CD4-positive, alpha-beta memory T cell (primary cell): ENCODE measurements at regions not wholly inside any gene's neighbourhood (a gene's known extent, or its start where the extent isn't known, plus 50 kb on each side); places are given as distances from the start of the nearest gene placed in this dataset.

ENCODE experiments used
- CTCF ChIA-PET: fragments of 350-600 bp; sonication (Branson Sonifier 250); formaldehyde crosslinking; loops from one replicate; lab custom pipeline; 2021; ENCODE audit warnings: inconsistent platforms; ENCODE audit not compliant: partially characterized antibody; lab: Charles Lee
- POLR2A ChIA-PET: fragments of 350-600 bp; sonication (Branson Sonifier 250); formaldehyde crosslinking; loops from one replicate; lab custom pipeline; 2021; ENCODE audit not compliant: partially characterized antibody; lab: Charles Lee
- DNase-seq, 5 donors: peaks; one replicate each; pipeline versions ENCODE4 v3.0.0 to v3.0.0-alpha.2; 2020 to 2022; ENCODE audit warnings: mixed read lengths in 1 of 5
- H3K27ac ChIP-seq: one replicate; pipeline ENCODE4 v1.7.0; 2013; ENCODE audit warnings: low read depth, low read length
- H3K27me3 ChIP-seq: 2 replicates; pipeline ENCODE4 v1.7.0; 2013; ENCODE audit warnings: mild to moderate bottlenecking, low read length, moderate library complexity; ENCODE audit not compliant: insufficient read depth
- H3K36me3 ChIP-seq: 2 replicates; pipeline ENCODE4 v1.7.0; 2013; ENCODE audit warnings: mild to moderate bottlenecking, low read length, moderate library complexity; ENCODE audit not compliant: insufficient read depth
- H3K4me1 ChIP-seq: 2 replicates; pipeline ENCODE4 v1.7.0; 2013; ENCODE audit warnings: mild to moderate bottlenecking, low read length, moderate library complexity; ENCODE audit not compliant: insufficient read depth
- H3K4me3 ChIP-seq, 2 donors: one replicate each; pipeline ENCODE4 v1.7.0; 2013; ENCODE audit warnings: low read length in 2 of 2, mild to moderate bottlenecking in 1 of 2
- H3K9me3 ChIP-seq, 2 donors: one replicate each; pipeline ENCODE4 v1.7.0; 2013; ENCODE audit warnings: low read length in 2 of 2, control low read depth in 1 of 2; ENCODE audit not compliant: control insufficient read depth in 1 of 2
- H3K27ac Mint-ChIP-seq, 7 donors: one replicate each; pipeline ENCODE4 v1.8.0; 2020 to 2021; ENCODE audit warnings: mixed read lengths in 7 of 7, mild to moderate bottlenecking in 6 of 7, inconsistent platforms in 3 of 7, moderate library complexity in 3 of 7
- H3K27me3 Mint-ChIP-seq, 2 donors: one replicate each; pipeline ENCODE4 v1.8.0; 2020 to 2021; ENCODE audit warnings: mixed read lengths in 2 of 2
- H3K36me3 Mint-ChIP-seq, 2 donors: one replicate each; pipeline ENCODE4 v1.8.0; 2020 to 2021; ENCODE audit warnings: mixed read lengths in 2 of 2, inconsistent platforms in 1 of 2, mild to moderate bottlenecking in 1 of 2
- H3K4me1 Mint-ChIP-seq, 4 donors: one replicate each; pipeline ENCODE4 v1.8.0; 2020 to 2021; ENCODE audit warnings: mixed read lengths in 4 of 4, mild to moderate bottlenecking in 1 of 4
- H3K4me3 Mint-ChIP-seq, 8 donors: one replicate each; pipeline ENCODE4 v1.8.0; 2020 to 2021; ENCODE audit warnings: mixed read lengths in 8 of 8, mild to moderate bottlenecking in 7 of 8, moderate library complexity in 6 of 8, inconsistent platforms in 3 of 8
- H3K9me3 Mint-ChIP-seq, 8 donors: one replicate each; pipeline ENCODE4 v1.8.0; 2020 to 2021; ENCODE audit warnings: mixed read lengths in 8 of 8, mild to moderate bottlenecking in 5 of 8, inconsistent platforms in 3 of 8, moderate library complexity in 1 of 8
- intact Hi-C: fragments of 100-400 bp; cut with micrococcal nuclease; formaldehyde crosslinking; loops from one replicate; pipeline ENCODE4 v1.15.1; 2023

- no peak for DNase-seq
- peaks cover 5% of the 10 kb centered on the region in 2 donors for H3K27me3 Mint-ChIP-seq
- H3K4me3 ChIP-seq, result no peak overlapping the region
- H3K27ac Mint-ChIP-seq, result no peak overlapping the region
- no peaks in the 10 kb centered on the region for H3K9me3 ChIP-seq
- ChIA-PET CTCF (interaction anchor here (1.3 to 7.4 kb wide), 3 partner anchors 12 to 441 kb away, joined by 3 to 75 read pairs (median 6); no protein-coding TSS in a partner anchor), POLR2A (no interaction called here)
- intact Hi-C loops, result no loop called here
- H3K36me3 ChIP-seq, result no peaks in the 10 kb centered on the region
- H3K4me1 Mint-ChIP-seq, result peaks cover 5 to 8% (median 7%) of the 10 kb centered on the region in 4 donors
- H3K36me3 Mint-ChIP-seq, result no peaks in the 10 kb centered on the region
- H3K4me1 ChIP-seq, result peaks cover 8% of the 10 kb centered on the region
- H3K4me3 Mint-ChIP-seq, result no peak overlapping the region
- peaks cover 0 to 2% (median 0%) of the 10 kb centered on the region in 8 donors for H3K9me3 Mint-ChIP-seq
- H3K27me3 ChIP-seq, result peaks cover 5% of the 10 kb centered on the region
- H3K27ac ChIP-seq, result no peak overlapping the region
These were observed 71.1 kb upstream of the TMEM97 start for GRCh38 chr17:28247671-28248555.

- no peak overlapping the region for H3K4me3 ChIP-seq
- H3K27ac Mint-ChIP-seq, result no peak overlapping the region
- H3K36me3 ChIP-seq, result no peaks in the 10 kb centered on the region
- ChIA-PET CTCF (interaction anchor here (0.9 to 7.4 kb wide), 7 partner anchors 9 to 447 kb away, joined by 3 to 75 read pairs (median 4); no protein-coding TSS in a partner anchor), POLR2A (no interaction called here)
- intact Hi-C loops, result no loop called here
- peaks cover 8% of the 10 kb centered on the region for H3K4me1 ChIP-seq
- peaks cover 5 to 8% (median 7%) of the 10 kb centered on the region in 4 donors for H3K4me1 Mint-ChIP-seq
- peak overlapping the region in 1 of 8 donors; percentile 20 for H3K4me3 Mint-ChIP-seq
- H3K27ac ChIP-seq, result no peak overlapping the region
- no peak for DNase-seq
- peaks cover 6% of the 10 kb centered on the region for H3K27me3 ChIP-seq
- peaks cover 4 to 5% of the 10 kb centered on the region in 2 donors for H3K27me3 Mint-ChIP-seq
- H3K9me3 Mint-ChIP-seq, result peaks cover 0 to 2% (median 0%) of the 10 kb centered on the region in 8 donors
- no peaks in the 10 kb centered on the region for H3K9me3 ChIP-seq
- H3K36me3 Mint-ChIP-seq, result no peaks in the 10 kb centered on the region
These were observed 69.3 kb upstream of the TMEM97 start for GRCh38 chr17:28249706-28250105.

- Histone ChIP-seq H3K27ac (no peak overlapping the region), H3K36me3 (no peaks in the 10 kb centered on the region), H3K4me3 (no peak overlapping the region), H3K4me1 (peaks cover 8% of the 10 kb centered on the region), H3K27me3 (peaks cover 6% of the 10 kb centered on the region), H3K9me3 (no peaks in the 10 kb centered on the region)
- intact Hi-C loops, result no loop called here
- POLR2A ChIA-PET, result no interaction called here
- peaks cover 5 to 6% of the 10 kb centered on the region in 2 donors for H3K27me3 Mint-ChIP-seq
- no peak overlapping the region for H3K27ac Mint-ChIP-seq
- CTCF ChIA-PET, result interaction anchor here (1.4 to 7.4 kb wide), 11 partner anchors 13 to 492 kb away, joined by 4 to 75 read pairs (median 6); partner anchors contain the start of gene IFT20
- peaks cover 0 to 2% (median 0%) of the 10 kb centered on the region in 8 donors for H3K9me3 Mint-ChIP-seq
- no peaks in the 10 kb centered on the region for H3K36me3 Mint-ChIP-seq
- H3K4me1 Mint-ChIP-seq, result peaks cover 5 to 8% (median 7%) of the 10 kb centered on the region in 4 donors
- no peak for DNase-seq
- H3K4me3 Mint-ChIP-seq, result peak overlapping the region in 3 of 8 donors; percentile 30 to 48 (median 38)
These were observed 66.6 kb upstream of the TMEM97 start for GRCh38 chr17:28252436-28252835.

GRCh38 chr17:28253663-28254062 is 65.3 kb upstream of the TMEM97 start:
- peak overlapping the region in 1 of 8 donors; percentile 25 for H3K4me3 Mint-ChIP-seq
- Histone ChIP-seq H3K4me3 (no peak overlapping the region), H3K9me3 (no peaks in the 10 kb centered on the region), H3K4me1 (peaks cover 8% of the 10 kb centered on the region), H3K27me3 (peaks cover 6% of the 10 kb centered on the region), H3K27ac (no peak overlapping the region), H3K36me3 (no peaks in the 10 kb centered on the region)
- H3K4me1 Mint-ChIP-seq, result peaks cover 5 to 8% (median 7%) of the 10 kb centered on the region in 4 donors
- H3K27ac Mint-ChIP-seq, result no peak overlapping the region
- CTCF ChIA-PET, result interaction anchor here (0.7 to 7.4 kb wide), 3 partner anchors 21 to 447 kb away, joined by 3 to 75 read pairs (median 14); no protein-coding TSS in a partner anchor
- DNase-seq, result no peak
- H3K36me3 Mint-ChIP-seq, result no peaks in the 10 kb centered on the region
- intact Hi-C loops, result no loop called here
- H3K9me3 Mint-ChIP-seq, result peaks cover 0 to 2% (median 0%) of the 10 kb centered on the region in 8 donors
- H3K27me3 Mint-ChIP-seq, result peaks cover 3 to 9% of the 10 kb centered on the region in 2 donors
- POLR2A ChIA-PET, result no interaction called here

- H3K27ac Mint-ChIP-seq, result no peak overlapping the region
- no peaks in the 10 kb centered on the region for H3K36me3 Mint-ChIP-seq
- H3K27me3 Mint-ChIP-seq, result peaks cover 5 to 12% of the 10 kb centered on the region in 2 donors
- H3K4me1 ChIP-seq, result peaks cover 8% of the 10 kb centered on the region
- H3K36me3 ChIP-seq, result no peaks in the 10 kb centered on the region
- H3K4me3 Mint-ChIP-seq, result no peak overlapping the region
- ChIA-PET POLR2A (interaction anchor here (0.6 kb wide), 1 partner anchor 370 kb away, joined by 4 read pairs; no protein-coding TSS in a partner anchor), CTCF (interaction anchor here (0.7 kb wide), 1 partner anchor 37 kb away, joined by 3 read pairs; no protein-coding TSS in a partner anchor)
- no peaks in the 10 kb centered on the region for H3K9me3 ChIP-seq
- H3K4me1 Mint-ChIP-seq, result peaks cover 5 to 8% (median 7%) of the 10 kb centered on the region in 4 donors
- H3K4me3 ChIP-seq, result no peak overlapping the region
- no peak for DNase-seq
- H3K27ac ChIP-seq, result no peak overlapping the region
- intact Hi-C loops, result no loop called here
- H3K9me3 Mint-ChIP-seq, result peaks cover 0 to 3% (median under 1%) of the 10 kb centered on the region in 8 donors
- peaks cover 6% of the 10 kb centered on the region for H3K27me3 ChIP-seq
These were observed 63.4 kb upstream of the TMEM97 start for GRCh38 chr17:28255616-28256015.

- Mint-ChIP-seq H3K4me3 (no peak overlapping the region), H3K27ac (no peak overlapping the region), H3K9me3 (peaks cover 0 to 6% (median 3%) of the 10 kb centered on the region in 8 donors), H3K36me3 (no peaks in the 10 kb centered on the region), H3K4me1 (peaks cover 4 to 8% (median 6%) of the 10 kb centered on the region in 4 donors), H3K27me3 (peaks cover 5 to 12% of the 10 kb centered on the region in 2 donors)
- Histone ChIP-seq H3K4me3 (no peak overlapping the region), H3K27ac (no peak overlapping the region), H3K4me1 (peaks cover 5% of the 10 kb centered on the region), H3K9me3 (no peaks in the 10 kb centered on the region), H3K27me3 (peaks cover 6% of the 10 kb centered on the region), H3K36me3 (no peaks in the 10 kb centered on the region)
- ChIA-PET POLR2A (no interaction called here), CTCF (no interaction called here)
- DNase-seq, result no peak
- intact Hi-C loops, result no loop called here
These were observed 62.6 kb upstream of the TMEM97 start for GRCh38 chr17:28256370-28256769.

GRCh38 chr17:28256881-28257280 is 62.1 kb upstream of the TMEM97 start:
- DNase-seq, result no peak
- Histone ChIP-seq H3K9me3 (peaks cover 0 to 4% of the 10 kb centered on the region in 2 donors), H3K4me1 (peaks cover under 1% of the 10 kb centered on the region), H3K27ac (no peak overlapping the region), H3K27me3 (peaks cover 6% of the 10 kb centered on the region), H3K36me3 (no peaks in the 10 kb centered on the region), H3K4me3 (no peak overlapping the region)
- peaks cover 0 to 3% (median 1%) of the 10 kb centered on the region in 4 donors for H3K4me1 Mint-ChIP-seq
- POLR2A ChIA-PET, result no interaction called here
- H3K4me3 Mint-ChIP-seq, result no peak overlapping the region
- no peaks in the 10 kb centered on the region for H3K36me3 Mint-ChIP-seq
- intact Hi-C loops, result no loop called here
- peaks cover 3 to 10% of the 10 kb centered on the region in 2 donors for H3K27me3 Mint-ChIP-seq
- H3K9me3 Mint-ChIP-seq, result peaks cover 0 to 11% (median 7%) of the 10 kb centered on the region in 8 donors
- no peak overlapping the region for H3K27ac Mint-ChIP-seq
- CTCF ChIA-PET, result no interaction called here
